CD4-positive, CD25-positive, alpha-beta regulatory T cell (primary cell): ENCODE measurements at regions not wholly inside any gene's neighbourhood (a gene's known extent, or its start where the extent isn't known, plus 50 kb on each side); places are given as distances from the start of the nearest gene placed in this dataset.

Experiments
- ATAC-seq, 2 donors: fragments of 150-1000 bp; cut with Tn5 transposase; one replicate each; pipeline ENCODE4 v1.10.0; 2021; ENCODE audit warnings: low read depth in 2 of 2, moderate number of reproducible peaks in 2 of 2, moderate library complexity in 1 of 2
- DNase-seq, 3 donors: peaks; one replicate each; pipeline versions ENCODE4 v3.0.0 to v3.0.0-alpha.2; 2012 to 2022; ENCODE audit warnings: mixed read lengths in 1 of 3
- H3K27ac ChIP-seq: one replicate; pipeline ENCODE4 v1.7.0; 2013; ENCODE audit warnings: mild to moderate bottlenecking, low read length; ENCODE audit not compliant: insufficient read depth, poor library complexity, severe bottlenecking
- H3K27me3 ChIP-seq: one replicate; pipeline ENCODE4 v1.7.0; 2013; ENCODE audit warnings: low read length; ENCODE audit not compliant: control insufficient read depth, insufficient read depth
- H3K36me3 ChIP-seq: one replicate; pipeline ENCODE4 v1.7.0; 2013; ENCODE audit warnings: mild to moderate bottlenecking, low read length, moderate library complexity; ENCODE audit not compliant: control insufficient read depth, insufficient read depth
- H3K4me1 ChIP-seq: 2 replicates; pipeline ENCODE4 v1.7.0; 2013; ENCODE audit warnings: mild to moderate bottlenecking, low read length; ENCODE audit not compliant: insufficient read depth, control insufficient read depth, poor library complexity, severe bottlenecking
- H3K4me3 ChIP-seq: one replicate; pipeline ENCODE4 v1.7.0; 2013; ENCODE audit warnings: low read depth, mild to moderate bottlenecking, low read length, moderate library complexity
- H3K9me3 ChIP-seq, 2 experiments: 1 replicate in 1 of 2; 2 replicates in 1 of 2; pipeline ENCODE4 v1.7.0; 2013; ENCODE audit warnings: low read length in 2 of 2, mild to moderate bottlenecking in 1 of 2, moderate library complexity in 1 of 2; ENCODE audit not compliant: control insufficient read depth in 2 of 2
- H3K27ac Mint-ChIP-seq, 3 donors: one replicate each; pipeline ENCODE4 v1.8.0; 2020 to 2022; ENCODE audit warnings: mild to moderate bottlenecking in 3 of 3, mixed read lengths in 3 of 3, moderate library complexity in 2 of 3
- H3K27me3 Mint-ChIP-seq: one replicate; pipeline ENCODE4 v1.8.0; 2022; ENCODE audit warnings: mild to moderate bottlenecking, mixed read lengths
- H3K36me3 Mint-ChIP-seq: one replicate; pipeline ENCODE4 v1.8.0; 2020; ENCODE audit warnings: mixed read lengths
- H3K4me1 Mint-ChIP-seq, 4 donors: one replicate each; pipeline ENCODE4 v1.8.0; 2020 to 2022; ENCODE audit warnings: mixed read lengths in 4 of 4, mild to moderate bottlenecking in 1 of 4
- H3K4me3 Mint-ChIP-seq, 4 donors: one replicate each; pipeline ENCODE4 v1.8.0; 2020 to 2022; ENCODE audit warnings: mild to moderate bottlenecking in 4 of 4, mixed read lengths in 4 of 4, moderate library complexity in 3 of 4
- H3K9me3 Mint-ChIP-seq, 7 donors: one replicate each; pipeline ENCODE4 v1.8.0; 2020 to 2022; ENCODE audit warnings: mixed read lengths in 7 of 7, mild to moderate bottlenecking in 3 of 7, moderate library complexity in 2 of 7

DNA sequence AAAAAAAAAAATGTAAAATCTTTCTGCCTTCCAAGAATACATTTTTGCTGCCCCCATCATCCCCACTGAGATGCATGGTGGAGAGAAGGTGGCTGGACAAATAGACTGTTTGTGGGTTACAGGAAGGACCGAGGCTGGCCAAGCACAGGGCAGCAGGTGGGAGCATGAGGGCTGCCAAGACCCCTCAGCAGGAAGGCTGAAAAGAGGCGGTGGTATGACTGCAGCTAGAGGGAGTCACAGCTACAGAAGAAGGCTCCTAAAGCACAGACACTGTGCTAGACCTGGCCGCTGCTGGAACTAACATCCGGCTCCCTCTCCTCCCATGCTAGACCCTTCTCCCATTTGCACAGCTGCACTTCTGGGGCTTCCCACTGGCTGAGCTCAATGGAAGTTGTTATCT is 289.6 kb downstream of the TCERG1L start:
- Histone ChIP-seq H3K4me3 (no peak overlapping the region), H3K27ac (no peak overlapping the region), H3K9me3 (no peaks in the 10 kb centered on the region), H3K27me3 (no peaks in the 10 kb centered on the region), H3K36me3 (no peaks in the 10 kb centered on the region), H3K4me1 (no peaks in the 10 kb centered on the region)
- Mint-ChIP-seq H3K4me3 (no peak overlapping the region), H3K27ac (no peak overlapping the region), H3K4me1 (no peaks in the 10 kb centered on the region), H3K27me3 (no peaks in the 10 kb centered on the region), H3K36me3 (no peaks in the 10 kb centered on the region), H3K9me3 (peaks cover 0 to 3% (median 0%) of the 10 kb centered on the region in 7 donors)
- no peak for ATAC-seq
- no peak for DNase-seq

DNA sequence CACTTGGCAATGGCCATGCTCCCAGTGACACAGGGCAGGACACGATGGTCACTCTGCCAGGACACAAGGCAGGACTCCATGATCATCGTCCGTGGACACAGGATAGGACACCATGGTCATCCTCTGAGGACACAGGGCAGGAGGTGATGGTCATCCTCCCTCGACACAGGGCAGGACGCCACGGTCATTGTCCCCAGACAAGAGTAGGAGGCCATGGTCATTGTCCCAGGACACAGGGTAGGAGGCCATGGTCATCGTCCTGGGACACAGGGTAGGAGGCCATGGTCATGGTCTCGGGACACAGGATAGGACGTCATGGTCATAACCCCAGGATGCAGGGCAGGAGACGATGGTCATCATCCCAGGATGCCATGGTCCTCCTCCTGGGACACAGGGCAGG is 289.2 kb downstream of the TCERG1L start:
- ATAC-seq = no peak
- Mint-ChIP-seq H3K36me3 (no peaks in the 10 kb centered on the region), H3K27ac (no peak overlapping the region), H3K4me1 (no peaks in the 10 kb centered on the region), H3K27me3 (no peaks in the 10 kb centered on the region), H3K9me3 (peaks cover 0 to 3% (median 0%) of the 10 kb centered on the region in 7 donors), H3K4me3 (no peak overlapping the region)
- Histone ChIP-seq H3K27me3 (no peaks in the 10 kb centered on the region), H3K4me1 (no peaks in the 10 kb centered on the region), H3K4me3 (no peak overlapping the region), H3K36me3 (no peaks in the 10 kb centered on the region), H3K27ac (no peak overlapping the region), H3K9me3 (no peaks in the 10 kb centered on the region)
- DNase-seq = no peak

DNA sequence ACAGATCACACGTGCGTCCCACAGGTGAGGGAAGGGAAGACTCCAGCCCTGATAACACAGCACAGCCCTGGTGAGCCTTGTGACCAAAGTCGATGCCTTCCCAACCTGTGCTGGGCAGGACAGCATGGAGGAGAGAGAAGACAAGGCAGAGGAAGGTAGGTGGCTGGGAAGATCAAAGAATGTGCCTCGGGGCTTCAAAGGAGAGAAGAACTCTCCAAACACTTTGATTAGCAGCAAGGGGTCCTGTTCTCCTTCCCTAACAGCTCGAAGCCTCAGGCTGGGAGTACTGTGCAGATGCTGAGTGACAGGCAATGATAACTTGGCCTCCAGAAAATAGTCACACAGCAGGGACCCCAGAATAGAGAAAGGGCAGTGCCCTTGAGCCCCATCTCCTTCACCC is 288.5 kb downstream of the TCERG1L start:
- DNase-seq = no peak
- peaks cover 0 to 3% (median 0%) of the 10 kb centered on the region in 7 donors for H3K9me3 Mint-ChIP-seq
- H3K4me3 Mint-ChIP-seq = no peak overlapping the region
- H3K4me1 ChIP-seq = no peaks in the 10 kb centered on the region
- H3K27me3 ChIP-seq = no peaks in the 10 kb centered on the region
- H3K9me3 ChIP-seq = no peaks in the 10 kb centered on the region
- ATAC-seq = no peak
- no peaks in the 10 kb centered on the region for H3K4me1 Mint-ChIP-seq
- H3K36me3 Mint-ChIP-seq = no peaks in the 10 kb centered on the region
- H3K27me3 Mint-ChIP-seq = no peaks in the 10 kb centered on the region
- H3K4me3 ChIP-seq = no peak overlapping the region
- H3K27ac Mint-ChIP-seq = no peak overlapping the region
- H3K36me3 ChIP-seq = no peaks in the 10 kb centered on the region
- no peak overlapping the region for H3K27ac ChIP-seq

DNA sequence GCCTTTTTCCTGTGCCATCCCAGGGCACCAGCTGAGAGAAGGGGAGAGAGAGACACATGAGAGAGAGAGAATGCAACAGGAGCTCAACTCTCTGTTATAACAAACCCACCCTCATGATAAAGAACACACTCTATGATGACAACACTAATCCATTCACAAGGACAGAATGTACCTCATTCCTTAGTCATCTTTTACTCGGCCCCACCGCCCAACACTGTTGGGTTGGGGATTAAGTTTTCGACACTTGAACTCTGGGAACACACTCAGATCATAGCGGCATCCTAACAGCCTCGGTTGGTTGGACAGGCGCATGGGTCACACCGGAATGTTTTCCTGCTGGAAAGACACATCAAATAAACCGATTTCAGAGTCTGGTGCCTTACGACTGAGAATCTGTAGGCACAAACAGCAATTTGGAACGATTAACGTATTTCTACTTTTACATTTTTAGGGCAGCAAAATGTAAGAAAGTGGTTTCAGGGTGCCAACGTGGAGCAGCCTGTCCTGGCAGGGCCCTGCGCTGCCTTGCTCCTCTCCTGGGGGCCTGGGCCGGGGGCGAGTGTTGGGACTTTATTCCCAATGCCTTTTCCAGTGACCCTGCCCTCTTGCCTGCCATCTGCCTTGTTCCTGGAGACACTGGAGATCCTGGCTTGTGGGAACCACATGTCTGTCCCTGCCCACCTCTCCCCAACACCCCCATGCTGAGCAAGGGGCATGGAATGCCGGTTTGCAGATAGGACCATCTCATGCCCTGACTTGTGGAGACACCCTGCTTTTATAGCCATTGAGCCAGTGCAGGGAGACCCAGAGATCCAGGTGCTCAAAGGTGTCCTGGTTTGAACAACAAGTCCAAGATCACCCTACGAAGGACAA is 287.0 kb downstream of the TCERG1L start:
- Histone ChIP-seq H3K27ac (no peak overlapping the region), H3K4me1 (no peaks in the 10 kb centered on the region), H3K4me3 (no peak overlapping the region), H3K27me3 (no peaks in the 10 kb centered on the region), H3K36me3 (no peaks in the 10 kb centered on the region), H3K9me3 (no peaks in the 10 kb centered on the region)
- Mint-ChIP-seq H3K4me3 (no peak overlapping the region), H3K27me3 (no peaks in the 10 kb centered on the region), H3K36me3 (no peaks in the 10 kb centered on the region), H3K9me3 (peaks cover 0 to 3% (median 0%) of the 10 kb centered on the region in 7 donors), H3K4me1 (no peaks in the 10 kb centered on the region), H3K27ac (no peak overlapping the region)
- ATAC-seq (no peak), DNase-seq (no peak)

DNA sequence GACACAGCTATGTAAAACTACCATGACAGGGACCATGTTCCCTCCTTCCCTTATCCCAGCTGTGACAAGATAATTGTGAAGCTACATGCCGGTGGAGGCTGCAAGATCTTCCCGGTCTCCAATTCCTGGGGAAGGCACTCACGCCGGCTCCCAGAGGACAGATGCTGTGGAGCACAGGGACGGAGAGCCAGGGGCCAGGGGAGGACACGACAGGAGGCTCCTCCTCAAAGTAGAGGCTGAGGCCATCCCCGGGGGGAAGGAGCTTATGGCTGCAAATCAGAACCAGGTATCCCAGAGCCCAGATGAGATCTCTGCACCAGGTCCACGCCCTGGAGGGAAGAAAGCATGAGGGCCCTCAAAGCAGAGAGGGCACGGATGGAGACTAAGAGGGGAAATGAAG is 286.2 kb downstream of the TCERG1L start:
- no peaks in the 10 kb centered on the region for H3K4me1 ChIP-seq
- no peaks in the 10 kb centered on the region for H3K27me3 ChIP-seq
- H3K36me3 ChIP-seq = no peaks in the 10 kb centered on the region
- H3K36me3 Mint-ChIP-seq = no peaks in the 10 kb centered on the region
- no peak for DNase-seq
- H3K9me3 Mint-ChIP-seq = peaks cover 0 to 3% (median 0%) of the 10 kb centered on the region in 7 donors
- no peak for ATAC-seq
- no peaks in the 10 kb centered on the region for H3K27me3 Mint-ChIP-seq
- H3K27ac ChIP-seq = no peak overlapping the region
- H3K4me1 Mint-ChIP-seq = no peaks in the 10 kb centered on the region
- no peak overlapping the region for H3K27ac Mint-ChIP-seq
- H3K4me3 Mint-ChIP-seq = no peak overlapping the region
- no peaks in the 10 kb centered on the region for H3K9me3 ChIP-seq
- no peak overlapping the region for H3K4me3 ChIP-seq

DNA sequence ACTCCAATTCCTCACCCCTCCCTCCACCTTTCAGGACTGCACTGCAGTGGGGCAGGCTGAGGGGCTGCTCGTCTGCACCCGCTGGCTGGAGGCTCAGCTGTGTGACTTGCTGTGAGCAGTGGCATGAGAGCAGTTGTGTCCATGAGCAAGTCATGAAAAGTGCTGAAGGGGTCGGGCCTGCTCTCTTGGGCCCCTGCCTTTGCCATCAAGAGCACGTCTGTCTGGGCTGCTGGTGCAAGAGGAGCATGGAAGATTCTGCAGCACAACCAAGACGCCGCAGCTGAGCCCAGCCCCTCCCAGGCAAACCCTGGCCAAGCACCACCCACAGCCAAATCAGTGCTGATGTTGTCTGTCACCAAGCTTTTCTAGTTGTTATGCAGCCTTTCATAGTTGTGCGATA is 284.3 kb downstream of the TCERG1L start:
- no peaks in the 10 kb centered on the region for H3K4me1 Mint-ChIP-seq
- Histone ChIP-seq H3K27me3 (no peaks in the 10 kb centered on the region), H3K27ac (no peak overlapping the region), H3K4me3 (no peak overlapping the region), H3K4me1 (no peaks in the 10 kb centered on the region), H3K36me3 (no peaks in the 10 kb centered on the region), H3K9me3 (no peaks in the 10 kb centered on the region)
- peaks cover 0 to 2% (median 0%) of the 10 kb centered on the region in 7 donors for H3K9me3 Mint-ChIP-seq
- H3K36me3 Mint-ChIP-seq = no peaks in the 10 kb centered on the region
- H3K27me3 Mint-ChIP-seq = no peaks in the 10 kb centered on the region
- ATAC-seq = no peak
- no peak for DNase-seq
- H3K4me3 Mint-ChIP-seq = no peak overlapping the region
- H3K27ac Mint-ChIP-seq = no peak overlapping the region

DNA sequence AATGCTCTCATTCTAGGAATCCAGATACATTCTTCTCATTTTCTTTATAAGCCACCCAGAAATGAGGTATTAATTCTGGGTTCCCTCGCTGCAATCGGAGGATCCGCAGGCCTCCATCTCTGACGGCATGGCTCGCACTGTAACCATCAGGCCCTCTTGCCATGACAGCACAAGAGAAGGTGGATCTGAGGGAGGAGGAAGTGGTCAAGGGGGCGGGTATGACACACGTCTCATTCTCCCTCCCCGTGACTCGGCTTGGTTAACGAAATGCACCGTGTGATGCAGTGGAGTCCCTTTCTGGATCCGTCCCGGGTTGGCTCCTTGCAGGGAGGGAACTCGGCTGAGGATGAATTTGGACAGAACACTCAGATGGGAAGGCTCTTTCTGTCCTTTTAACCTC is 280.2 kb downstream of the TCERG1L start:
- no peak for ATAC-seq
- H3K36me3 ChIP-seq = no peaks in the 10 kb centered on the region
- Mint-ChIP-seq H3K4me3 (no peak overlapping the region), H3K9me3 (peaks cover 0 to 3% (median 0%) of the 10 kb centered on the region in 7 donors), H3K27ac (no peak overlapping the region), H3K36me3 (no peaks in the 10 kb centered on the region), H3K27me3 (no peaks in the 10 kb centered on the region), H3K4me1 (no peaks in the 10 kb centered on the region)
- H3K9me3 ChIP-seq = no peaks in the 10 kb centered on the region
- H3K27ac ChIP-seq = no peak overlapping the region
- DNase-seq = no peak
- no peaks in the 10 kb centered on the region for H3K4me1 ChIP-seq
- no peak overlapping the region for H3K4me3 ChIP-seq
- no peaks in the 10 kb centered on the region for H3K27me3 ChIP-seq
